Ovary (tissue), 7 donors: ENCODE measurements at regions not wholly inside any gene's neighbourhood (a gene's known extent, or its start where the extent isn't known, plus 50 kb on each side); places are given as distances from the start of the nearest gene placed in this dataset.
A peak's percentile ranks its signal among the peaks of the same experiment; 100 is the strongest.

Source experiments
- DNase-seq, 5 donors: peaks; one replicate each; pipeline ENCODE4 v3.0.0-alpha.2; 2019 to 2020
- H3K27ac ChIP-seq, 2 donors: fragments of 200-600 bp; one replicate each; pipeline versions ENCODE4 v1.5.1 to v1.8.0; 2019 to 2022
- H3K27me3 ChIP-seq: fragments of 200-600 bp; one replicate; pipeline ENCODE4 v1.8.0; 2022
- H3K36me3 ChIP-seq: fragments of 200-600 bp; sonication (generic); one replicate; pipeline ENCODE4 v1.5.1; 2019
- H3K4me1 ChIP-seq: one replicate; pipeline ENCODE4 v1.8.1; 2013; ENCODE audit warnings: mild to moderate bottlenecking, moderate library complexity; ENCODE audit not compliant: insufficient read depth
- H3K4me3 ChIP-seq: fragments of 200-600 bp; sonication (generic); one replicate; pipeline ENCODE4 v1.5.1; 2017
- H3K9me3 ChIP-seq, 2 donors: fragments of 200-600 bp in 1 of 2; sonication (generic) in 1 of 2; one replicate each; pipeline versions ENCODE4 v1.5.1 to v1.8.1; 2013 to 2019; ENCODE audit warnings: mild to moderate bottlenecking in 1 of 2, moderate library complexity in 1 of 2
- EP300 ChIP-seq: sonication (generic); formaldehyde crosslinking; IDR thresholded peaks from one replicate; pipeline ENCODE4 v1.6.1; 2017; ENCODE audit warnings: antibody characterized with exemption
- POLR2A ChIP-seq: fragments of 450-650 bp; IDR thresholded peaks from one replicate; pipeline ENCODE4 v1.6.1; 2017; ENCODE audit warnings: antibody characterized with exemption, mild to moderate bottlenecking, moderate library complexity
- WGBS, 3 donors: extraction: QIAGEN DNeasy Blood & Tissue Kit in 1 of 3; methylation state at CpG; one replicate each; pipeline versions ENCODE4 v1.1.5 to v1.1.7; 2013 to 2017; 5-methylcytosine and 5-hydroxymethylcytosine counted together
- intact Hi-C, 4 donors: fragments of 100-400 bp; cut with DNase I; formaldehyde crosslinking; loops; one replicate each; pipeline versions ENCODE4 v1.11.0 to v1.15.1; 2022 to 2023
- TF ChIP-seq, protein P1 (sequence below), 3 donors: fragments of 450-650 bp in 2 of 3; fragments of 200-600 bp in 1 of 3; IDR thresholded peaks; one replicate each; pipeline versions ENCODE4 v1.5.1 to v1.8.0; 2016 to 2022; ENCODE audit warnings: antibody characterized with exemption in 3 of 3, mild to moderate bottlenecking in 1 of 3
- donor health status: DM: no; HTN: no; CAD: no; lungs with moderate emphysema.
- donor health status: DM: no; HTN: no; CAD: no.
- donor health status: Bipolar disorder and iron deficiency.
- donor health status: DM: no; HTN: no; CAD: no.
- donor health status: DM: yes; HTN: yes; CAD: no.

DNA sequence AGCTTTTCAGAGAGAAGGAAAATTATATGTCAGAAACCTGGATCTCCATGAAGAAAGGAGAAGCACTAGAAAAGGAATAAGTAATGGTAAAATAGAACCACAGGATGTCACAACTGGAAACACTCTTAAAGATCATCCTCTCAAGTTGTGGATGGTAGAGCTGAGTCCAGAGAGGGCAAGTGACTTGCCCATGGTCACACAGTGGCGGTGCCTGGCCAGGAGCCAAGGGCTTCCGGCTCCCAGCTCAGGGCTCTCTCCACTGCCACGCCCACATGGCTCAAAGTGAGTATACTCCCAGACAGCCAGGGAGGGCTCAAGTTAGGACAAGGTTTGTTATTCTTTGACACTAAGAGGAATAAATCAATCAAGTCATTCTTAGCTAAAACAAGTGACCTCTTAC is 159.8 kb downstream of the COPRS start:
- Histone ChIP-seq H3K4me1 (peaks cover 2% of the 10 kb centered on the region), H3K9me3 (no peaks in the 10 kb centered on the region), H3K27ac (no peak overlapping the region), H3K36me3 (no peaks in the 10 kb centered on the region), H3K27me3 (no peaks in the 10 kb centered on the region), H3K4me3 (no peak overlapping the region)
- no peak for TF ChIP-seq EP300
- TF ChIP-seq, protein P1, sequence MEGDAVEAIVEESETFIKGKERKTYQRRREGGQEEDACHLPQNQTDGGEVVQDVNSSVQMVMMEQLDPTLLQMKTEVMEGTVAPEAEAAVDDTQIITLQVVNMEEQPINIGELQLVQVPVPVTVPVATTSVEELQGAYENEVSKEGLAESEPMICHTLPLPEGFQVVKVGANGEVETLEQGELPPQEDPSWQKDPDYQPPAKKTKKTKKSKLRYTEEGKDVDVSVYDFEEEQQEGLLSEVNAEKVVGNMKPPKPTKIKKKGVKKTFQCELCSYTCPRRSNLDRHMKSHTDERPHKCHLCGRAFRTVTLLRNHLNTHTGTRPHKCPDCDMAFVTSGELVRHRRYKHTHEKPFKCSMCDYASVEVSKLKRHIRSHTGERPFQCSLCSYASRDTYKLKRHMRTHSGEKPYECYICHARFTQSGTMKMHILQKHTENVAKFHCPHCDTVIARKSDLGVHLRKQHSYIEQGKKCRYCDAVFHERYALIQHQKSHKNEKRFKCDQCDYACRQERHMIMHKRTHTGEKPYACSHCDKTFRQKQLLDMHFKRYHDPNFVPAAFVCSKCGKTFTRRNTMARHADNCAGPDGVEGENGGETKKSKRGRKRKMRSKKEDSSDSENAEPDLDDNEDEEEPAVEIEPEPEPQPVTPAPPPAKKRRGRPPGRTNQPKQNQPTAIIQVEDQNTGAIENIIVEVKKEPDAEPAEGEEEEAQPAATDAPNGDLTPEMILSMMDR (IDR thresholded peaks at IDR 0.05) = no peak
- TF ChIP-seq POLR2A = no peak
- no peak for DNase-seq
- intact Hi-C loops = no loop called here
- WGBS, 3 donors = 50 to 64% (median 62%) methylated on average over 3 of the region's 3 CpGs

DNA sequence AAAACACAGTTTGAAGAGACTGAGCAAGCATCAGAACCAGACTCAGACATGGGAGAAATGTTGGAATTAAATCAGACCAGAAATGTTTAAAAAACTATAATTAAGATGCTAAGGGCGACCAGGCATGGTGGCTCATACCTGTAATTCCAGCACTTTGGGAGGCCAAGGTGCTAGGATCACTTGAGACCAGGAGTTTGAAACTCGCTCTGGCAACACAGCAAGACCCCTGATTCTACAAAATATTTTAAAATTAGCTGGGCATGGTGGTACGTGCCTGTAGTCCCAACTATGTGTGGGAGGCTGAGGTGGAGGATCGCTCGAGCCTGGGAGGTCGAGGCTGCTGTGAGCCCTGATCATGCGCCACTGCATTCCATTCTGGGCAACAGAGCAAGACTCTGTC is 160.3 kb downstream of the COPRS start:
- Histone ChIP-seq H3K27ac (no peak overlapping the region), H3K27me3 (no peaks in the 10 kb centered on the region), H3K4me3 (no peak overlapping the region), H3K4me1 (peaks cover 2% of the 10 kb centered on the region), H3K9me3 (no peaks in the 10 kb centered on the region), H3K36me3 (no peaks in the 10 kb centered on the region)
- intact Hi-C loops = no loop called here
- DNase-seq = no peak
- 79 to 85% (median 80%) methylated on average over 7 of the region's 7 CpGs for WGBS, 3 donors
- TF ChIP-seq EP300 (no peak), POLR2A (no peak)
- TF ChIP-seq, protein P1 (IDR thresholded peaks at IDR 0.05) = no peak

DNA sequence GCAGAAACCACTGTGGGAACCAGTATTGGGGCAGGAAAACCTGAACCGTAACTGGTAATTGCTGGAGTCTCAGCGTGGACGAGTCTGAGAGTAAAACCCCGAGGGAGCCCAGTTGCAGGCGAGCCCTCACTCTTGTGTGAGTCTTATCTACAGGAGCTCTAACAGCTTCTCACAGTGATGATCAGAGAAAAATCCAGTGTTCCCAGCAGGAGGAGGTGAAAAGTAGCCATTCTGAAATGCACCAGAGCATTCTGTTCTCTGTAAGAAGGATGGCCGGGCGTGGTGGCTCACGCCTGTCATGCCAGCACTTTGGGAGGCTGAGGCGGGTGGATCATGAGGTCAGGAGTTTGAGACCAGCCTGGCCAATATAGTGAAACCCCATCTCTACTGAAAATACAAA is 161.2 kb downstream of the COPRS start:
- H3K9me3 ChIP-seq = no peaks in the 10 kb centered on the region
- intact Hi-C loops = no loop called here
- TF ChIP-seq, protein P1 (IDR thresholded peaks at IDR 0.05) = no peak
- TF ChIP-seq POLR2A = no peak
- no peak for TF ChIP-seq EP300
- no peak overlapping the region for H3K4me3 ChIP-seq
- H3K27ac ChIP-seq = no peak overlapping the region
- WGBS, 3 donors = 89 to 94% (median 93%) methylated on average over 9 of the region's 9 CpGs
- H3K4me1 ChIP-seq = peaks cover 2% of the 10 kb centered on the region
- DNase-seq = no peak
- H3K27me3 ChIP-seq = no peaks in the 10 kb centered on the region
- H3K36me3 ChIP-seq = no peaks in the 10 kb centered on the region

DNA sequence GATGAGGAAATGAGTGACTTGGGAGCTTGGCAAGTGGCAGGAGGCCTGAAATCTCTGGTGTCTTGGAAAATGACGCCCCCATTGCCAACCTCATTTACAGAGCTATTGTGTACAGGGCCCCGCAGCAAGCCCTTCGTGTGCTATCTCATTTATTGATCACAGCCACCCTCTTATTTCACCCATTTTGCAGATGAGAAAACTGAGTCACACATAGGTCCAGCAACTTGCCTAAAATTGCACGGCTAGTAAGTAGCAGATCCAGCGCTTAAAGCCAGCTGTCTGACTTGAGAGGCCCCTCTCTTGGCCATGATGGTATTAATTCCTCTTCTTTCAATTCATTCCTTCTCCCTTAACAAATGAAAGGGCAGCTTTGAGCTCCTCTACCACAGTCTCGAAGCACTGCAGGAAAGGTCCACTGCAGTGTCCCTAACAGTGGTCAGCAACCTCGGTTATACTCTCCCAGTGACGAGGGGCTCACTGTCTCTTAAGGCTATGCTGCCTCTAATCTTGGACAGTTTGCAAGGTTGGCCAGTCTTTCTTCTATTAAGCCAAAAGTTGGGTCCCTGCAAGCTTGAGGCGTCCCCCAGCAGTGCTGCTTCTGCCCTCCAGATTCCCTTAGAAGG is 162.2 kb downstream of the COPRS start:
- H3K4me3 ChIP-seq = no peak overlapping the region
- no peaks in the 10 kb centered on the region for H3K9me3 ChIP-seq
- H3K36me3 ChIP-seq = no peaks in the 10 kb centered on the region
- TF ChIP-seq, protein P1 (IDR thresholded peaks at IDR 0.05) = no peak
- TF ChIP-seq EP300 (no peak), POLR2A (no peak)
- peaks cover 2% of the 10 kb centered on the region for H3K4me1 ChIP-seq
- 72 to 82% (median 80%) methylated on average over 9 of the region's 9 CpGs for WGBS, 3 donors
- intact Hi-C loops = no loop called here
- DNase-seq = no peak
- no peaks in the 10 kb centered on the region for H3K27me3 ChIP-seq
- H3K27ac ChIP-seq = peak overlapping the region in 1 of 2 donors; percentile 29
